ENCODE measurements at regions not wholly inside any gene's neighbourhood (a gene's known extent, or its start where the extent isn't known, plus 50 kb on each side); places are given as distances from the start of the nearest gene placed in this dataset.

DNA sequence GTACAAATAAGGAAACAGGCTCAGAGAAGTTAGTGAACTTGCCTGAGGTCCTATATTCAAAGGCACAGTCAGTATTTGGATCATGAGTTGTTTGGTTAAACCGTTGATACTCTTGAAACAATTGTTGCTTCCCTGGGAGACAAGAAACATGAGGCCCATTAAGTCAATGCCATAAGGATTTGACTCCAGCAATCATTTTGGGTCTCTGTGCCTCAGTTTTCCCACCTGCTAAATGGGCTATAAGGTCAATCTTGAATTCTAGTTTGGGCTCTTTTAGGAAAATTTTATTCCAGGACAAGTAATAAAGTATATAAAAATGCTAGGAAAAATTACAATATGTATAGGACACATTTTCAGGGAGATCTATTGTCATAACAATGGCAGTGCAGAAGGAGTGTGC, 202.1 kb downstream of the TMEM26 start:
- in situ Hi-C loops (cut with MboI): no loop called here
- no peaks in the 10 kb centered on the region for H3K9me3 ChIP-seq (ENCODE audit: low read depth)
- H3K27ac ChIP-seq: no peak overlapping the region
- TF ChIP-seq EZH2phosphoT487 (IDR thresholded peaks at IDR 0.05; ENCODE audit: insufficient read depth, low read depth) (no peak), EZH2 (IDR thresholded peaks at IDR 0.05; ENCODE audit: insufficient read depth, poor library complexity, severe bottlenecking) (no peak)
- no peak overlapping the region for H3K9ac ChIP-seq
- H3K79me2 ChIP-seq (ENCODE audit: insufficient read depth): no peaks in the 10 kb centered on the region
- H3K36me3 ChIP-seq (ENCODE audit: low read depth): no peaks in the 10 kb centered on the region
- H3K4me1 ChIP-seq (ENCODE audit: insufficient read depth): no peaks in the 10 kb centered on the region
- no peak overlapping the region for H2AFZ ChIP-seq
- 0 out of 2 replicates have a peak, but pooled peaks cover 4% of the 10 kb centered on the region for H3K9me2 ChIP-seq (ENCODE audit: insufficient read depth)
- no peak overlapping the region for H3K4me3 ChIP-seq
- no peak overlapping the region for H3K4me2 ChIP-seq (ENCODE audit: unreplicated experiment)
- H3F3A ChIP-seq (ENCODE audit: insufficient read depth): no peaks in the 10 kb centered on the region
- DNase-seq: no peak
- peaks cover 5% of the 10 kb centered on the region; the same call in 1 of the 2 replicates for H3K27me3 ChIP-seq (replicated peaks; ENCODE audit: insufficient read depth)
- 33% methylated on average over 1 of the region's 1 CpG for WGBS, 2 experiments (ENCODE audit: low coverage in 1 of 2, low lambda C conversion rate in 2 of 2, missing lambda C conversion rate in 2 of 2)
- no peaks in the 10 kb centered on the region for H4K20me1 ChIP-seq (ENCODE audit: insufficient read depth)

GRCh38 chr10:61250131-61250530, 203.1 kb downstream of the TMEM26 start:
- peaks cover 5% of the 10 kb centered on the region; the same call in 1 of the 2 replicates for H3K27me3 ChIP-seq (replicated peaks; ENCODE audit: insufficient read depth)
- no peaks in the 10 kb centered on the region for H3K79me2 ChIP-seq (ENCODE audit: insufficient read depth)
- DNase-seq: no peak
- H3K9ac ChIP-seq: no peak overlapping the region
- no peaks in the 10 kb centered on the region for H3K4me1 ChIP-seq (ENCODE audit: insufficient read depth)
- no peaks in the 10 kb centered on the region for H3K36me3 ChIP-seq (ENCODE audit: low read depth)
- no peaks in the 10 kb centered on the region for H3F3A ChIP-seq (ENCODE audit: insufficient read depth)
- H3K4me3 ChIP-seq: no peak overlapping the region
- no peak overlapping the region for H3K4me2 ChIP-seq (ENCODE audit: unreplicated experiment)
- H2AFZ ChIP-seq: no peak overlapping the region
- TF ChIP-seq EZH2 (IDR thresholded peaks at IDR 0.05; ENCODE audit: insufficient read depth, poor library complexity, severe bottlenecking) (no peak), EZH2phosphoT487 (IDR thresholded peaks at IDR 0.05; ENCODE audit: insufficient read depth, low read depth) (no peak)
- WGBS, 2 experiments (ENCODE audit: low coverage in 1 of 2, low lambda C conversion rate in 2 of 2, missing lambda C conversion rate in 2 of 2): 37% methylated on average over 2 of the region's 2 CpGs
- in situ Hi-C loops (cut with MboI): no loop called here
- H3K9me3 ChIP-seq (ENCODE audit: low read depth): no peaks in the 10 kb centered on the region
- H3K9me2 ChIP-seq (ENCODE audit: insufficient read depth): 0 out of 2 replicates have a peak, but pooled peaks cover 6% of the 10 kb centered on the region
- no peaks in the 10 kb centered on the region for H4K20me1 ChIP-seq (ENCODE audit: insufficient read depth)
- no peak overlapping the region for H3K27ac ChIP-seq

- in situ Hi-C loops (cut with MboI): no loop called here
Observed at GRCh38 chr10:61248013-61248412, 205.2 kb downstream of the TMEM26 start.

DNA sequence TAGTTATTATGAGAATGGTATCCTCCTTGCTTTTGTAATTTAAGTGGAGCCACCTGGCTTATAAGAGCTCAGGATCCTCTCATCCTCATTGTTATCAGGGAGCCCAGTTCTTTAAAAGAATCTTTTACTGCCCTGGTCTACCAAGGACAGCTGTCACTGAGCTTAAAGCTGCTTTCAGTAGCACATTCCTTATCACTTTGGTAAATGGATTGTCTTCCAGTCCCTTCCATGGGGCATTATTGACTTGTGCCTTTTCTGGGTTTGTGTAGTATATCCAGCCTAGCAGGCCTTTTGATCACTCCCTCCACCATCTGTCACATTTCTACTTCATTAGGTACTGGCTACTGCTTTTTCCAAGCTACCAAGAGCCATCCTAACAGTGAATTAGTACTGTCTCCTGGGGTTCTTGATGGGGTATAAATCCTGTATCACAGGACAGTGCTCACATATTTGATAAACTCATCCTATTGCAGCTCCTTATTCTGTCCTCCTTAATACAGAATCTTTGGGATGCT, 208.9 kb downstream of the TMEM26 start:
- H3K9me2 ChIP-seq (ENCODE audit: insufficient read depth): 0 out of 2 replicates have a peak, but pooled peaks cover 6% of the 10 kb centered on the region
- no peaks in the 10 kb centered on the region for H4K20me1 ChIP-seq (ENCODE audit: insufficient read depth)
- no peak overlapping the region for H3K27ac ChIP-seq
- in situ Hi-C loops (cut with MboI): no loop called here
- H3K4me2 ChIP-seq (ENCODE audit: unreplicated experiment): no peak overlapping the region
- DNase-seq: no peak
- no peaks in the 10 kb centered on the region for H3K4me1 ChIP-seq (ENCODE audit: insufficient read depth)
- H3K27me3 ChIP-seq (replicated peaks; ENCODE audit: insufficient read depth): peaks cover 5% of the 10 kb centered on the region; the same call in 1 of the 2 replicates
- H3K4me3 ChIP-seq: no peak overlapping the region
- TF ChIP-seq EZH2phosphoT487 (IDR thresholded peaks at IDR 0.05; ENCODE audit: insufficient read depth, low read depth) (no peak), EZH2 (IDR thresholded peaks at IDR 0.05; ENCODE audit: insufficient read depth, poor library complexity, severe bottlenecking) (no peak)
- no peak overlapping the region for H3K9ac ChIP-seq
- no peak overlapping the region for H2AFZ ChIP-seq
- no peaks in the 10 kb centered on the region for H3K79me2 ChIP-seq (ENCODE audit: insufficient read depth)
- H3K36me3 ChIP-seq (ENCODE audit: low read depth): no peaks in the 10 kb centered on the region
- H3K9me3 ChIP-seq (ENCODE audit: low read depth): no peaks in the 10 kb centered on the region
- H3F3A ChIP-seq (ENCODE audit: insufficient read depth): no peaks in the 10 kb centered on the region

More at GRCh38 chr10:61248013-61248412, 205.2 kb downstream of the TMEM26 start:
- no peaks in the 10 kb centered on the region for H3K9me3 ChIP-seq (ENCODE audit: low read depth)
- H3F3A ChIP-seq (ENCODE audit: insufficient read depth): no peaks in the 10 kb centered on the region
- DNase-seq: no peak
- no peaks in the 10 kb centered on the region for H3K4me1 ChIP-seq (ENCODE audit: insufficient read depth)
- no peak overlapping the region for H3K4me2 ChIP-seq (ENCODE audit: unreplicated experiment)
- no peak for TF ChIP-seq EZH2 (IDR thresholded peaks at IDR 0.05; ENCODE audit: insufficient read depth, poor library complexity, severe bottlenecking)
- TF ChIP-seq EZH2phosphoT487 (IDR thresholded peaks at IDR 0.05; ENCODE audit: insufficient read depth, low read depth): no peak
- H3K4me3 ChIP-seq: no peak overlapping the region
- no peaks in the 10 kb centered on the region for H4K20me1 ChIP-seq (ENCODE audit: insufficient read depth)
- 0 out of 2 replicates have a peak, but pooled peaks cover 6% of the 10 kb centered on the region for H3K9me2 ChIP-seq (ENCODE audit: insufficient read depth)
- H3K79me2 ChIP-seq (ENCODE audit: insufficient read depth): no peaks in the 10 kb centered on the region
- H2AFZ ChIP-seq: no peak overlapping the region
- no peaks in the 10 kb centered on the region for H3K36me3 ChIP-seq (ENCODE audit: low read depth)
- H3K9ac ChIP-seq: no peak overlapping the region
- H3K27ac ChIP-seq: no peak overlapping the region
- H3K27me3 ChIP-seq (replicated peaks; ENCODE audit: insufficient read depth): peaks cover 5% of the 10 kb centered on the region; the same call in 1 of the 2 replicates

DNA sequence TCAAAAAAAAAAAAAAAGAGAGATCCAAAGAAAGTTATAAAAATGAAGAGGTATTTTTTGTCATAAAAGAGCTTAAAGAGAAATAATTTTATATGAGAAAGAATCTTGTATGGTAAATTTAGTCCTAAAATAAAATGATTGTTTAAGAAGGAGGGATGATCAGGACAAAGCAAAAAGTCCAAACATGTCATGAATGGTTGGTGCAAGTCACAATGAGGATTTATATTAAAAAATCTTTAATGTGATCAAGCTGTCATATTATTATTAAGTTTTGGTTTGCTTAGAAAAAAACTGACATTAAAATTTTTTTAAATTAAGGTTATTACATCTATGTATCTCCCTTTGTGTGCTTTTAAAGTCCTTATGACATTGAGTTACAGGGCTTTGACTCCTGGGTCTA, 220.4 kb downstream of the TMEM26 start:
- H3K4me1 ChIP-seq (ENCODE audit: insufficient read depth): no peaks in the 10 kb centered on the region
- H3K9me3 ChIP-seq (ENCODE audit: low read depth): no peaks in the 10 kb centered on the region
- H4K20me1 ChIP-seq (ENCODE audit: insufficient read depth): no peaks in the 10 kb centered on the region
- no peak overlapping the region for H3K4me3 ChIP-seq
- H2AFZ ChIP-seq: no peak overlapping the region
- no peak overlapping the region for H3K27ac ChIP-seq
- in situ Hi-C loops (cut with MboI): no loop called here
- no peak overlapping the region for H3K9ac ChIP-seq
- H3K79me2 ChIP-seq (ENCODE audit: insufficient read depth): no peaks in the 10 kb centered on the region
- DNase-seq: no peak
- H3F3A ChIP-seq (ENCODE audit: insufficient read depth): no peaks in the 10 kb centered on the region
- H3K4me2 ChIP-seq (ENCODE audit: unreplicated experiment): no peak overlapping the region
- TF ChIP-seq EZH2phosphoT487 (IDR thresholded peaks at IDR 0.05; ENCODE audit: insufficient read depth, low read depth): no peak
- TF ChIP-seq EZH2 (IDR thresholded peaks at IDR 0.05; ENCODE audit: insufficient read depth, poor library complexity, severe bottlenecking): no peak
- no peaks in the 10 kb centered on the region for H3K36me3 ChIP-seq (ENCODE audit: low read depth)
- H3K9me2 ChIP-seq (ENCODE audit: insufficient read depth): no peaks in the 10 kb centered on the region
- H3K27me3 ChIP-seq (replicated peaks; ENCODE audit: insufficient read depth): no peaks in the 10 kb centered on the region
